K562 (cell line): ENCODE measurements at regions not wholly inside any gene's neighbourhood (a gene's known extent, or its start where the extent isn't known, plus 50 kb on each side); places are given as distances from the start of the nearest gene placed in this dataset.
"Not testable (repeated sequence)": the region's sequence is repeated elsewhere in the genome, so short reads cannot be mapped to it uniquely, and the experiment has no call there.

Source experiments
- ATAC-seq: fragments of 200-7000 bp; cut with Tn5 transposase; 3 replicates; pipeline ENCODE4 v1.9.1; 2020; ENCODE audit warnings: moderate library complexity
- BruUV-seq: library from RNA; stranded (reverse); fragments of 400-500 nt; replicated peaks from 2 replicates; lab custom pipeline; 2021; lab: Mats Ljungman, UMichigan
- CTCF ChIA-PET: fragments of 300-600 bp; formaldehyde crosslinking; extraction: SDS; loops from one replicate; lab custom pipeline; 2021; ENCODE audit warnings: low intra/inter-chr PET ratio; lab: Yijun Ruan, JAX
- POLR2A ChIA-PET: fragments of 300-600, 350-650 bp; sonication (Branson Sonifier 250); formaldehyde crosslinking; extraction: SDS; loops from one replicate; lab custom pipeline; 2021; ENCODE audit warnings: antibody characterized with exemption, inconsistent platforms; lab: Yijun Ruan, JAX
- DNase-seq, 4 experiments: peaks; one replicate each; pipeline versions ENCODE4 v3.0.0 to v3.0.0-alpha.2; 2011 to 2018; ENCODE audit warnings: low spot score in 3 of 4, mixed read lengths in 3 of 4; ENCODE audit errors: extremely low read depth in 1 of 4
- FAIRE-seq: peaks from 2 replicates; lab custom pipeline; 2011; peaks lifted over from hg19 to GRCh38; lab: Jason Lieb, UNC
- H2AFZ ChIP-seq: 2 replicates; pipeline ENCODE4 v1.6.0; 2011; ENCODE audit warnings: low read depth, low read length, control low read depth, inconsistent platforms
- H3K27ac ChIP-seq: fragments of 200-600 bp; 3 replicates; pipeline ENCODE4 v1.8.0; 2011; ENCODE audit warnings: low read depth, mild to moderate bottlenecking, control low read depth, inconsistent platforms, low read length, moderate library complexity, mixed read lengths; ENCODE audit errors: extremely low read depth
- H3K27me3 ChIP-seq, 2 experiments: fragments of 300-600 bp in 1 of 2; 2 replicates in 1 of 2; 3 replicates in 1 of 2; pipeline versions ENCODE4 v1.6.0 to v1.8.0; 2011; ENCODE audit warnings: inconsistent platforms in 2 of 2, low read length in 2 of 2, mild to moderate bottlenecking in 1 of 2, mixed read lengths in 1 of 2, moderate library complexity in 1 of 2; ENCODE audit not compliant: control insufficient read depth in 2 of 2, insufficient read depth in 2 of 2
- H3K36me3 ChIP-seq: fragments of 300-600 bp; 3 replicates; pipeline ENCODE4 v1.8.0; 2011; ENCODE audit warnings: mild to moderate bottlenecking, low read length, inconsistent platforms; ENCODE audit not compliant: control insufficient read depth, insufficient read depth
- H3K4me1 ChIP-seq, 2 experiments: fragments of 200-600 bp in 1 of 2; replicated peaks in 1 of 2; 2 replicates in 1 of 2; 3 replicates in 1 of 2; pipeline versions ENCODE4 v1.5.1 to v1.8.0; 2011; ENCODE audit warnings: inconsistent platforms in 2 of 2, low read length in 2 of 2, mild to moderate bottlenecking in 1 of 2, mixed read lengths in 1 of 2, moderate library complexity in 1 of 2; ENCODE audit not compliant: control insufficient read depth in 2 of 2, insufficient read depth in 2 of 2
- H3K4me2 ChIP-seq: 2 replicates; pipeline ENCODE4 v1.6.1; 2011; ENCODE audit warnings: low read length, control low read depth, inconsistent platforms, mixed read lengths; ENCODE audit not compliant: insufficient read depth
- H3K4me3 ChIP-seq: fragments of 200-600 bp; sonication (generic), shearing (Covaris generic); 2 replicates; pipeline ENCODE4 v1.5.1; 2016; ENCODE audit warnings: control low read depth, inconsistent platforms
- H3K79me2 ChIP-seq: fragments of 200-600 bp; 3 replicates; pipeline ENCODE4 v1.8.0; 2011; ENCODE audit warnings: low read length, inconsistent platforms; ENCODE audit not compliant: control insufficient read depth, insufficient read depth
- H3K9ac ChIP-seq, 2 experiments: 2 replicates each; pipeline versions ENCODE4 v1.6.0 to v1.6.1; 2011; ENCODE audit warnings: low read depth in 2 of 2, low read length in 2 of 2, control low read depth in 1 of 2, inconsistent platforms in 1 of 2, mild to moderate bottlenecking in 1 of 2, mixed read lengths in 1 of 2; ENCODE audit not compliant: insufficient read depth in 1 of 2
- H3K9me1 ChIP-seq: one replicate; pipeline ENCODE4 v1.6.0; 2011; ENCODE audit warnings: inconsistent platforms, mild to moderate bottlenecking, low read length, moderate library complexity; ENCODE audit not compliant: control insufficient read depth, insufficient read depth
- H3K9me3 ChIP-seq: replicated peaks from 2 replicates; pipeline ENCODE4 v1.5.1; 2011; ENCODE audit warnings: low read depth, low read length, inconsistent platforms; ENCODE audit not compliant: control insufficient read depth, insufficient read depth
- H4K20me1 ChIP-seq: replicated peaks from 2 replicates; pipeline ENCODE4 v1.6.1; 2011; ENCODE audit warnings: low read length, inconsistent platforms, mixed read lengths; ENCODE audit not compliant: control insufficient read depth, insufficient read depth
- WGBS: fragments of 100-300 bp; shearing (Covaris generic); methylation state at CpG from one replicate; pipeline ENCODE4 v1.1.6; 2016; ENCODE audit warnings: low coverage, mixed read lengths; ENCODE audit not compliant: insufficient coverage; ENCODE audit errors: missing lambda C conversion rate; 5-methylcytosine and 5-hydroxymethylcytosine counted together
- in situ Hi-C: fragments of 300-500 bp; cut with MboI; formaldehyde crosslinking; loops from 4 replicates; pipeline ENCODE4 v1.15.0; 2018; ENCODE audit warnings: inconsistent platforms, mixed read lengths
- intact Hi-C: fragments of 100-400 bp; cut with micrococcal nuclease; formaldehyde crosslinking; loops from 2 replicates; pipeline ENCODE4 v1.14.2; 2022

DNA sequence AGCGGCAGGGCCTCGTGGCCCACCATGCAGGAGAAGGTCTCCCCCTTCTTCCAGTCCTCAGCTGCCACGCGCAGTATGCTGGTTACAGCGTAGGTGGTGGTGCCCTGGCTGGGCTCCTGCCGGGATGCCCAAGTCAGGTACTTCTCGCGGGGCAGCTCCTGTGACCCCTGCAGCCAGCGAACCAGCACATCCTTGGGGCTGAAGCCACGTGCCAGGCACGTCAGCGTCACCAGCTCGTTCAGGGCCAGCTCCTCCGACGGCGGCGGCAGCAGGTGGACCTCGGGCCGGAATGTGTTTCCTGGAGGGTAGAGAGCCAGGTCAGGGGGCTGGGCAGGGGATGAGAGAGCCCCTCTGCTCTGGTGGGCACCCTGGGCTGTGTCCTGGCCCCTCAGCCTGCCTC lies 60.7 kb downstream of the TMEM121 start:
- H3K9me3 ChIP-seq, H3K4me2 ChIP-seq, H3K9me1 ChIP-seq, H2AFZ ChIP-seq, CTCF ChIA-PET, H3K9ac ChIP-seq, H3K27ac ChIP-seq, POLR2A ChIA-PET, H3K79me2 ChIP-seq, in situ Hi-C loops, DNase-seq, H3K27me3 ChIP-seq, BruUV-seq, H4K20me1 ChIP-seq, ATAC-seq, H3K4me3 ChIP-seq, FAIRE-seq, H3K36me3 ChIP-seq: not testable (repeated sequence)
- intact Hi-C loops: loop anchor here (5.0 kb wide), 1 partner anchor 120 kb away; no protein-coding TSS in a partner anchor
- no CpG with 5 or more reads among the region's 19 CpGs for WGBS
- peaks cover 0 to 13% of the 10 kb centered on the region in 2 experiments; a peak in 2 of 5 replicates for H3K4me1 ChIP-seq

GRCh38 chr14:105587482-105588235 lies 61.3 kb downstream of the TMEM121 start:
- WGBS: 15% methylated on average over 11 of the region's 37 CpGs
- H3K27ac ChIP-seq, H2AFZ ChIP-seq, DNase-seq, H4K20me1 ChIP-seq, FAIRE-seq, H3K4me2 ChIP-seq, in situ Hi-C loops, POLR2A ChIA-PET, H3K79me2 ChIP-seq, H3K9ac ChIP-seq, H3K9me1 ChIP-seq, CTCF ChIA-PET, H3K9me3 ChIP-seq, H3K36me3 ChIP-seq, H3K4me3 ChIP-seq, BruUV-seq, ATAC-seq, H3K27me3 ChIP-seq: not testable (repeated sequence)
- H3K4me1 ChIP-seq: peaks cover 0 to 13% of the 10 kb centered on the region in 2 experiments; a peak in 2 of 5 replicates
- intact Hi-C loops: loop anchor here (5.0 kb wide), 1 partner anchor 120 kb away; no protein-coding TSS in a partner anchor
